HepG2 (cell line): ENCODE measurements at regions not wholly inside any gene's neighbourhood (a gene's known extent, or its start where the extent isn't known, plus 50 kb on each side); places are given as distances from the start of the nearest gene placed in this dataset.

Experiments
- ARNT2 ChIP-seq: sonication (generic); formaldehyde crosslinking; IDR thresholded peaks from 2 replicates; pipeline ENCODE4 v1.8.0; 2022; ENCODE audit warnings: mild to moderate bottlenecking, low read depth, missing genetic modification reagents, moderate library complexity
- CBX2 ChIP-seq, 2 experiments: fragments of 200-600 bp in 1 of 2; sonication (generic); formaldehyde crosslinking in 1 of 2; IDR thresholded peaks; 2 replicates each; pipeline versions ENCODE4 v1.7.0 to v1.8.1; 2018 to 2022; ENCODE audit warnings: low read depth in 2 of 2, low read length in 1 of 2, mild to moderate bottlenecking in 1 of 2, missing genetic modification reagents in 1 of 2
- IRF9 ChIP-seq: sonication (generic); formaldehyde crosslinking; IDR thresholded peaks from 2 replicates; pipeline ENCODE4 v1.8.0; 2022; ENCODE audit warnings: missing genetic modification reagents, mild to moderate bottlenecking, borderline replicate concordance
- KDM5A ChIP-seq: fragments of 200-600 bp; sonication (generic); IDR thresholded peaks from 2 replicates; pipeline ENCODE4 v1.7.0; 2018; ENCODE audit warnings: antibody characterized with exemption, mild to moderate bottlenecking, low read length, borderline replicate concordance
- NFE2L1 ChIP-seq: sonication (generic); formaldehyde crosslinking; IDR thresholded peaks from 2 replicates; pipeline ENCODE4 v1.4.0; 2020; ENCODE audit warnings: missing genetic modification reagents, mild to moderate bottlenecking, borderline replicate concordance
- POLR2AphosphoS2 ChIP-seq: IDR thresholded peaks from 2 replicates; pipeline ENCODE4 v1.6.1; 2011; ENCODE audit warnings: low read depth, low read length, improper control_type of control experiment
- RFX1 ChIP-seq: fragments of 450-650 bp; IDR thresholded peaks from 2 replicates; pipeline ENCODE4 v1.6.1; 2017
- SP5 ChIP-seq: IDR thresholded peaks from 2 replicates; pipeline ENCODE4 v1.6.1; 2016; ENCODE audit warnings: low read depth, borderline replicate concordance
- TAF1 ChIP-seq: sonication (generic); formaldehyde crosslinking; IDR thresholded peaks from 2 replicates; pipeline ENCODE4 v1.4.0; 2020; ENCODE audit warnings: missing genetic modification reagents
- TEF ChIP-seq: sonication (generic); formaldehyde crosslinking; IDR thresholded peaks from 2 replicates; pipeline ENCODE4 v1.5.0; 2020; ENCODE audit warnings: missing genetic modification reagents
- THAP9 ChIP-seq: sonication (generic); formaldehyde crosslinking; IDR thresholded peaks from 2 replicates; pipeline ENCODE4; 2020; ENCODE audit warnings: missing genetic modification reagents, mild to moderate bottlenecking, borderline replicate concordance
- TOE1 ChIP-seq: sonication (generic); formaldehyde crosslinking; IDR thresholded peaks from 2 replicates; pipeline ENCODE4 v1.4.0; 2020; ENCODE audit warnings: mild to moderate bottlenecking, missing genetic modification reagents
- TSC22D2 ChIP-seq: sonication (generic); formaldehyde crosslinking; IDR thresholded peaks from 2 replicates; pipeline ENCODE4 v1.5.1; 2020; ENCODE audit warnings: missing genetic modification reagents, mild to moderate bottlenecking, borderline replicate concordance
- ZBTB7B ChIP-seq: sonication (generic); formaldehyde crosslinking; IDR thresholded peaks from 2 replicates; pipeline ENCODE4 v1.4.0; 2020; ENCODE audit warnings: missing genetic modification reagents
- ZFP91 ChIP-seq: sonication (generic); formaldehyde crosslinking; IDR thresholded peaks from 2 replicates; pipeline ENCODE4 v1.9.0; 2022; ENCODE audit warnings: missing genetic modification reagents, mild to moderate bottlenecking, borderline replicate concordance
- ZFYVE20 ChIP-seq: sonication (generic); formaldehyde crosslinking; IDR thresholded peaks from 2 replicates; pipeline ENCODE4 v1.8.0; 2023; ENCODE audit warnings: low read depth, mild to moderate bottlenecking, moderate library complexity, missing genetic modification reagents, borderline replicate concordance
- ZNF160 ChIP-seq: sonication (generic); formaldehyde crosslinking; IDR thresholded peaks from 2 replicates; pipeline ENCODE4 v1.8.0; 2022; ENCODE audit warnings: mild to moderate bottlenecking, inconsistent platforms, missing genetic modification reagents
- ZNF18 ChIP-seq: sonication (generic); formaldehyde crosslinking; IDR thresholded peaks from 2 replicates; pipeline ENCODE4 v1.8.0; 2022; ENCODE audit warnings: mild to moderate bottlenecking, missing genetic modification reagents; ENCODE audit not compliant: insufficient replicate concordance
- ZNF253 ChIP-seq: sonication (generic); formaldehyde crosslinking; IDR thresholded peaks from 2 replicates; pipeline ENCODE4 v1.8.0; 2022; ENCODE audit warnings: mild to moderate bottlenecking, missing genetic modification reagents, borderline replicate concordance
- ZNF30 ChIP-seq: sonication (generic); formaldehyde crosslinking; IDR thresholded peaks from 2 replicates; pipeline ENCODE4 v1.5.0; 2020; ENCODE audit warnings: mild to moderate bottlenecking, missing genetic modification reagents
- ZSCAN25 ChIP-seq: sonication (generic); formaldehyde crosslinking; IDR thresholded peaks from 2 replicates; pipeline ENCODE4 v1.8.0; 2022; ENCODE audit warnings: mild to moderate bottlenecking, missing genetic modification reagents

- TF ChIP-seq TOE1 (CRISPR knock-in tag) (peak; percentile 57; the same call in 1 of the 2 replicates), THAP9 (CRISPR knock-in tag) (peak; percentile 56), ZFYVE20 (no peak), IRF9 (no peak), TAF1 (CRISPR knock-in tag) (peak; percentile 37; the same call in 1 of the 2 replicates), CBX2 (IDR thresholded peaks at IDR 0.05; ENCODE audit: low read depth, low read length) (no peak), CBX2 (CRISPR knock-in tag; IDR thresholded peaks at IDR 0.05; ENCODE audit: low read depth) (peak; percentile 41; the same call in 1 of the 2 replicates), ZFP91 (CRISPR knock-in tag) (peak; percentile 67; the same call in 1 of the 2 replicates), NFE2L1 (CRISPR knock-in tag) (no peak), TEF (CRISPR knock-in tag) (no peak), ZNF253 (no peak), SP5 (CRISPR knock-in tag) (peak; percentile 32; the same call in 1 of the 2 replicates), KDM5A (no peak), TSC22D2 (CRISPR knock-in tag) (no peak), ZNF18 (CRISPR knock-in tag) (peak; percentile 56), POLR2AphosphoS2 (no peak), ZNF160 (CRISPR knock-in tag) (no peak), ZNF30 (CRISPR knock-in tag) (no peak), ARNT2 (CRISPR knock-in tag) (peak; percentile 85), ZSCAN25 (CRISPR knock-in tag) (no peak), RFX1 (no peak), ZBTB7B (peak; percentile 34; the same call in 1 of the 2 replicates)
These were observed 87.0 kb upstream of the ALDH1L1 start (continued) for GRCh38 chr3:126267169-126267975.
